HepG2 (cell line): ENCODE measurements at regions not wholly inside any gene's neighbourhood (a gene's known extent, or its start where the extent isn't known, plus 50 kb on each side); places are given as distances from the start of the nearest gene placed in this dataset.

Source experiments
- CHD2 ChIP-seq: IDR thresholded peaks from 2 replicates; pipeline ENCODE4 v1.6.1; 2011; ENCODE audit warnings: low read depth, low read length, improper control_type of control experiment
- CTCF ChIP-seq: sonication (generic); formaldehyde crosslinking; IDR thresholded peaks from 2 replicates; pipeline ENCODE4 v1.5.0; 2020; ENCODE audit warnings: mild to moderate bottlenecking, missing genetic modification reagents, moderate library complexity
- EZH2 ChIP-seq: conservative IDR thresholded peaks from 2 replicates; pipeline ENCODE4 v1.6.1; 2012; ENCODE audit warnings: mild to moderate bottlenecking, low read depth, low read length, moderate library complexity
- FOXJ3 ChIP-seq: sonication (generic); formaldehyde crosslinking; IDR thresholded peaks from 2 replicates; pipeline ENCODE4 v1.4.0; 2020; ENCODE audit warnings: missing genetic modification reagents, mild to moderate bottlenecking, borderline replicate concordance
- KLF16 ChIP-seq, 2 experiments: sonication (generic) in 1 of 2; formaldehyde crosslinking in 1 of 2; IDR thresholded peaks; 2 replicates each; pipeline versions ENCODE4 v1.6.1 to v1.8.0; 2016 to 2023; ENCODE audit warnings: missing genetic modification reagents in 2 of 2, missing compliant biosample characterization in 1 of 2
- POLR2AphosphoS5 ChIP-seq: IDR thresholded peaks from 2 replicates; pipeline ENCODE4 v1.6.1; 2012; ENCODE audit warnings: low read depth, low read length
- SP1 ChIP-seq, 2 experiments: fragments of 450-650 bp in 1 of 2; sonication (generic) in 1 of 2; formaldehyde crosslinking in 1 of 2; IDR thresholded peaks; 2 replicates each; pipeline versions ENCODE4 v1.4.0 to v1.6.1; 2016 to 2020; ENCODE audit warnings: missing genetic modification reagents in 1 of 2
- ZNF784 ChIP-seq: sonication (generic); formaldehyde crosslinking; IDR thresholded peaks from 2 replicates; pipeline ENCODE4 v1.5.1; 2020; ENCODE audit warnings: missing genetic modification reagents, mild to moderate bottlenecking, borderline replicate concordance

GRCh38 chr1:83102630-83103071, 896.3 kb downstream of the TTLL7 start:
- TF ChIP-seq POLR2AphosphoS5 (no peak), EZH2 (no peak), CTCF (CRISPR knock-in tag) (no peak), KLF16 (CRISPR knock-in tag; IDR thresholded peaks at IDR 0.05) (no peak), SP1 (IDR thresholded peaks at IDR 0.05) (no peak), SP1 (CRISPR knock-in tag; IDR thresholded peaks at IDR 0.05) (no peak), CHD2 (no peak), ZNF784 (no peak), FOXJ3 (CRISPR knock-in tag) (no peak)
